ENCODE measurements at regions not wholly inside any gene's neighbourhood (a gene's known extent, or its start where the extent isn't known, plus 50 kb on each side); places are given as distances from the start of the nearest gene placed in this dataset.

- no peak for TF ChIP-seq SIN3A (IDR thresholded peaks at IDR 0.05; ENCODE audit: borderline replicate concordance, insufficient read depth, low read length)
- no peak for TF ChIP-seq FOXP2 (optimal IDR thresholded peaks at IDR 0.05; ENCODE audit: borderline replicate concordance, extremely low read depth, extremely low read length, insufficient read depth)
- TF ChIP-seq TAF1 (IDR thresholded peaks at IDR 0.05; ENCODE audit: borderline replicate concordance, insufficient read depth, low read length), result no peak
- TF ChIP-seq POLR2AphosphoS5 (IDR thresholded peaks at IDR 0.05; ENCODE audit: low read depth, low read length), result no peak
- TF ChIP-seq REST (IDR thresholded peaks at IDR 0.05; ENCODE audit: insufficient read depth in 1 of 2, low read depth in 2 of 2, low read length in 2 of 2), result no peak
These were observed 482.9 kb upstream of the MAN1A1 start for GRCh38 chr6:119832411-119832810.

- TF ChIP-seq REST (IDR thresholded peaks at IDR 0.05; ENCODE audit: insufficient read depth in 1 of 2, low read depth in 2 of 2, low read length in 2 of 2), result no peak
- TF ChIP-seq TAF1 (IDR thresholded peaks at IDR 0.05; ENCODE audit: borderline replicate concordance, insufficient read depth, low read length), result no peak
- TF ChIP-seq POLR2AphosphoS5 (IDR thresholded peaks at IDR 0.05; ENCODE audit: low read depth, low read length), result no peak
- TF ChIP-seq SIN3A (IDR thresholded peaks at IDR 0.05; ENCODE audit: borderline replicate concordance, insufficient read depth, low read length), result no peak
- TF ChIP-seq FOXP2 (optimal IDR thresholded peaks at IDR 0.05; ENCODE audit: borderline replicate concordance, extremely low read depth, extremely low read length, insufficient read depth), result no peak
These were observed 481.1 kb upstream of the MAN1A1 start for GRCh38 chr6:119830494-119831295.

GRCh38 chr6:119830069-119830468 is 480.5 kb upstream of the MAN1A1 start:
- TF ChIP-seq SIN3A (IDR thresholded peaks at IDR 0.05; ENCODE audit: borderline replicate concordance, insufficient read depth, low read length) (no peak), REST (IDR thresholded peaks at IDR 0.05; ENCODE audit: insufficient read depth in 1 of 2, low read depth in 2 of 2, low read length in 2 of 2) (no peak), POLR2AphosphoS5 (IDR thresholded peaks at IDR 0.05; ENCODE audit: low read depth, low read length) (no peak), TAF1 (IDR thresholded peaks at IDR 0.05; ENCODE audit: borderline replicate concordance, insufficient read depth, low read length) (no peak), FOXP2 (optimal IDR thresholded peaks at IDR 0.05; ENCODE audit: borderline replicate concordance, extremely low read depth, extremely low read length, insufficient read depth) (no peak)

- TF ChIP-seq REST (IDR thresholded peaks at IDR 0.05; ENCODE audit: insufficient read depth in 1 of 2, low read depth in 2 of 2, low read length in 2 of 2) (no peak), SIN3A (IDR thresholded peaks at IDR 0.05; ENCODE audit: borderline replicate concordance, insufficient read depth, low read length) (no peak), FOXP2 (optimal IDR thresholded peaks at IDR 0.05; ENCODE audit: borderline replicate concordance, extremely low read depth, extremely low read length, insufficient read depth) (no peak), POLR2AphosphoS5 (IDR thresholded peaks at IDR 0.05; ENCODE audit: low read depth, low read length) (no peak), TAF1 (IDR thresholded peaks at IDR 0.05; ENCODE audit: borderline replicate concordance, insufficient read depth, low read length) (no peak)
These were observed 479.4 kb upstream of the MAN1A1 start for GRCh38 chr6:119829006-119829405.

Data from PFSK-1 (cell line).